Vagina (tissue), 2 donors: ENCODE measurements at regions not wholly inside any gene's neighbourhood (a gene's known extent, or its start where the extent isn't known, plus 50 kb on each side); places are given as distances from the start of the nearest gene placed in this dataset.

Source experiments
- DNase-seq, 2 donors: peaks; one replicate each; pipeline ENCODE4 v3.0.0-alpha.2; 2017; ENCODE audit errors: extremely low spot score in 2 of 2
- H3K27ac ChIP-seq: fragments of 200-600 bp; sonication (generic); one replicate; pipeline ENCODE4 v1.5.1; 2019
- H3K27me3 ChIP-seq: fragments of 200-600 bp; sonication (generic); one replicate; pipeline ENCODE4 v1.5.1; 2019
- H3K36me3 ChIP-seq, 2 donors: fragments of 200-600 bp; sonication (generic); one replicate each; pipeline ENCODE4 v1.5.1; 2017 to 2019
- H3K4me1 ChIP-seq: fragments of 200-600 bp; sonication (generic); one replicate; pipeline ENCODE4 v1.5.1; 2019
- H3K4me3 ChIP-seq, 2 donors: fragments of 200-600 bp; sonication (generic); 1 replicate in 1 of 2; 2 replicates in 1 of 2; pipeline ENCODE4 v1.5.1; 2016 to 2019
- H3K9me3 ChIP-seq: fragments of 200-600 bp; sonication (generic); one replicate; pipeline ENCODE4 v1.5.1; 2019
- CTCF ChIP-seq, 3 experiments: fragments of 450-650 bp in 2 of 3; fragments of 200-600 bp in 1 of 3; sonication (generic) in 1 of 3; IDR thresholded peaks; one replicate each; pipeline ENCODE4 v1.5.1; 2017 to 2019; ENCODE audit warnings: antibody characterized with exemption in 3 of 3, mild to moderate bottlenecking in 2 of 3, moderate library complexity in 2 of 3
- POLR2A ChIP-seq, 2 donors: fragments of 450-650 bp; IDR thresholded peaks; one replicate each; pipeline ENCODE4 v1.6.1; 2017; ENCODE audit warnings: antibody characterized with exemption in 2 of 2, mild to moderate bottlenecking in 2 of 2, moderate library complexity in 2 of 2
- POLR2AphosphoS5 ChIP-seq, 2 donors: sonication (generic); formaldehyde crosslinking; IDR thresholded peaks; one replicate each; pipeline ENCODE4 v1.9.0; 2017; ENCODE audit warnings: antibody characterized with exemption in 2 of 2, mild to moderate bottlenecking in 2 of 2, low read depth in 1 of 2; ENCODE audit not compliant: insufficient read depth in 1 of 2
- intact Hi-C: fragments of 100-400 bp; cut with DNase I; formaldehyde crosslinking; loops from one replicate; pipeline ENCODE4 v1.15.1; 2023

- no peak for TF ChIP-seq POLR2A (IDR thresholded peaks at IDR 0.05)
- no peak for TF ChIP-seq CTCF (IDR thresholded peaks at IDR 0.05)
- no peak for TF ChIP-seq POLR2AphosphoS5 (IDR thresholded peaks at IDR 0.05; ENCODE audit: insufficient read depth in 1 of 2, low read depth in 1 of 2)
- H3K9me3 ChIP-seq = no peaks in the 10 kb centered on the region
- no peak overlapping the region for H3K27ac ChIP-seq
- intact Hi-C loops = no loop called here
- no peaks in the 10 kb centered on the region for H3K4me1 ChIP-seq
- H3K4me3 ChIP-seq = no peak overlapping the region
- no peaks in the 10 kb centered on the region for H3K36me3 ChIP-seq
- no peak for DNase-seq
- H3K27me3 ChIP-seq = no peaks in the 10 kb centered on the region
Measured at GRCh38 chr4:30825008-30825770, 105.0 kb downstream of the PCDH7 start.

- H3K27ac ChIP-seq = no peak overlapping the region
- DNase-seq = no peak
- intact Hi-C loops = no loop called here
Measured at GRCh38 chr4:30828264-30828926, 108.2 kb downstream of the PCDH7 start.

GRCh38 chr4:30832639-30833038 lies 112.5 kb downstream of the PCDH7 start:
- no peak for DNase-seq
- intact Hi-C loops = no loop called here
- Histone ChIP-seq H3K4me1 (no peaks in the 10 kb centered on the region), H3K27me3 (no peaks in the 10 kb centered on the region), H3K36me3 (no peaks in the 10 kb centered on the region), H3K4me3 (no peak overlapping the region), H3K27ac (no peak overlapping the region), H3K9me3 (no peaks in the 10 kb centered on the region)
- TF ChIP-seq POLR2AphosphoS5 (IDR thresholded peaks at IDR 0.05; ENCODE audit: insufficient read depth in 1 of 2, low read depth in 1 of 2) (no peak), POLR2A (IDR thresholded peaks at IDR 0.05) (no peak), CTCF (IDR thresholded peaks at IDR 0.05) (no peak)

More at GRCh38 chr4:30828264-30828926, 108.2 kb downstream of the PCDH7 start:
- TF ChIP-seq POLR2AphosphoS5 (IDR thresholded peaks at IDR 0.05; ENCODE audit: insufficient read depth in 1 of 2, low read depth in 1 of 2) = no peak
- TF ChIP-seq CTCF (IDR thresholded peaks at IDR 0.05) = no peak
- no peak for TF ChIP-seq POLR2A (IDR thresholded peaks at IDR 0.05)
- Histone ChIP-seq H3K4me1 (no peaks in the 10 kb centered on the region), H3K36me3 (no peaks in the 10 kb centered on the region), H3K9me3 (no peaks in the 10 kb centered on the region), H3K4me3 (no peak overlapping the region), H3K27me3 (no peaks in the 10 kb centered on the region)

- TF ChIP-seq POLR2AphosphoS5 (IDR thresholded peaks at IDR 0.05; ENCODE audit: insufficient read depth in 1 of 2, low read depth in 1 of 2) (no peak), POLR2A (IDR thresholded peaks at IDR 0.05) (no peak), CTCF (IDR thresholded peaks at IDR 0.05) (no peak)
- Histone ChIP-seq H3K4me1 (no peaks in the 10 kb centered on the region), H3K9me3 (no peaks in the 10 kb centered on the region), H3K27ac (no peak overlapping the region), H3K27me3 (no peaks in the 10 kb centered on the region), H3K4me3 (no peak overlapping the region), H3K36me3 (no peaks in the 10 kb centered on the region)
- intact Hi-C loops = no loop called here
- DNase-seq = no peak
Measured at GRCh38 chr4:30833206-30833605, 113.0 kb downstream of the PCDH7 start.

GRCh38 chr4:30835044-30835443 lies 114.9 kb downstream of the PCDH7 start:
- H3K27ac ChIP-seq = no peak overlapping the region
- H3K4me1 ChIP-seq = no peaks in the 10 kb centered on the region
- no peaks in the 10 kb centered on the region for H3K9me3 ChIP-seq
- no peak for DNase-seq
- H3K4me3 ChIP-seq = no peak overlapping the region
- TF ChIP-seq POLR2AphosphoS5 (IDR thresholded peaks at IDR 0.05; ENCODE audit: insufficient read depth in 1 of 2, low read depth in 1 of 2) = no peak
- TF ChIP-seq POLR2A (IDR thresholded peaks at IDR 0.05) = no peak
- no peak for TF ChIP-seq CTCF (IDR thresholded peaks at IDR 0.05)
- no peaks in the 10 kb centered on the region for H3K36me3 ChIP-seq
- H3K27me3 ChIP-seq = no peaks in the 10 kb centered on the region
- intact Hi-C loops = no loop called here
